Activated naive CD8-positive, alpha-beta T cell treated with anti-CD3 and anti-CD28 coated beads, Interleukin-2, amount 50 U/mL, for 24 hours (primary cell): ENCODE measurements at regions not wholly inside any gene's neighbourhood (a gene's known extent, or its start where the extent isn't known, plus 50 kb on each side); places are given as distances from the start of the nearest gene placed in this dataset.

Source experiments
- ATAC-seq: fragments of 150-1000 bp; cut with Tn5 transposase; one replicate; pipeline ENCODE4 v1.10.0; 2021
- DNase-seq: peaks from one replicate; pipeline ENCODE4 v3.0.0; 2021
- H3K27ac Mint-ChIP-seq: one replicate; pipeline ENCODE4 v1.8.0; 2021; ENCODE audit warnings: mild to moderate bottlenecking, mixed read lengths
- H3K27me3 Mint-ChIP-seq: one replicate; pipeline ENCODE4 v1.8.0; 2021; ENCODE audit warnings: mixed read lengths
- H3K36me3 Mint-ChIP-seq: one replicate; pipeline ENCODE4 v1.8.0; 2021; ENCODE audit warnings: low read depth, mixed read lengths
- H3K4me1 Mint-ChIP-seq: one replicate; pipeline ENCODE4 v1.8.0; 2021; ENCODE audit warnings: mixed read lengths
- H3K4me3 Mint-ChIP-seq: one replicate; pipeline ENCODE4 v1.8.0; 2021; ENCODE audit warnings: mild to moderate bottlenecking, moderate library complexity, mixed read lengths
- H3K9me3 Mint-ChIP-seq: one replicate; pipeline ENCODE4 v1.8.0; 2021; ENCODE audit warnings: mixed read lengths

GRCh38 chr10:44510379-44511115 lies 125.7 kb upstream of the CXCL12 start:
- Mint-ChIP-seq H3K9me3 (peaks cover 4% of the 10 kb centered on the region), H3K4me3 (no peak overlapping the region), H3K27me3 (no peaks in the 10 kb centered on the region), H3K4me1 (no peaks in the 10 kb centered on the region), H3K27ac (no peak overlapping the region), H3K36me3 (no peaks in the 10 kb centered on the region)
- DNase-seq (no peak), ATAC-seq (no peak)

- ATAC-seq (no peak), DNase-seq (no peak)
- no peaks in the 10 kb centered on the region for H3K4me1 Mint-ChIP-seq
- peaks cover 4% of the 10 kb centered on the region for H3K9me3 Mint-ChIP-seq
- H3K4me3 Mint-ChIP-seq, result no peak overlapping the region
- H3K36me3 Mint-ChIP-seq, result no peaks in the 10 kb centered on the region
- no peaks in the 10 kb centered on the region for H3K27me3 Mint-ChIP-seq
- no peak overlapping the region for H3K27ac Mint-ChIP-seq
Observed at GRCh38 chr10:44511166-44511565, 126.3 kb upstream of the CXCL12 start.

- ATAC-seq, result no peak
- H3K27me3 Mint-ChIP-seq, result no peaks in the 10 kb centered on the region
- no peak overlapping the region for H3K27ac Mint-ChIP-seq
- DNase-seq, result no peak
- H3K4me1 Mint-ChIP-seq, result no peaks in the 10 kb centered on the region
- peaks cover 4% of the 10 kb centered on the region for H3K9me3 Mint-ChIP-seq
- H3K4me3 Mint-ChIP-seq, result no peak overlapping the region
- H3K36me3 Mint-ChIP-seq, result no peaks in the 10 kb centered on the region
Observed at GRCh38 chr10:44511601-44512000, 126.7 kb upstream of the CXCL12 start.

GRCh38 chr10:44512431-44513022 lies 127.6 kb upstream of the CXCL12 start:
- Mint-ChIP-seq H3K4me1 (no peaks in the 10 kb centered on the region), H3K4me3 (no peak overlapping the region), H3K36me3 (no peaks in the 10 kb centered on the region), H3K27ac (no peak overlapping the region), H3K9me3 (peaks cover 4% of the 10 kb centered on the region), H3K27me3 (no peaks in the 10 kb centered on the region)
- DNase-seq, result no peak
- no peak for ATAC-seq

GRCh38 chr10:44513591-44513990 lies 128.7 kb upstream of the CXCL12 start:
- Mint-ChIP-seq H3K9me3 (peaks cover 4% of the 10 kb centered on the region), H3K36me3 (no peaks in the 10 kb centered on the region)
- no peak for ATAC-seq

GRCh38 chr10:44516891-44517290 lies 132.0 kb upstream of the CXCL12 start:
- Mint-ChIP-seq H3K9me3 (no peaks in the 10 kb centered on the region), H3K36me3 (no peaks in the 10 kb centered on the region), H3K4me1 (no peaks in the 10 kb centered on the region), H3K4me3 (no peak overlapping the region), H3K27me3 (no peaks in the 10 kb centered on the region), H3K27ac (no peak overlapping the region)
- ATAC-seq (no peak), DNase-seq (no peak)

More at GRCh38 chr10:44513591-44513990, 128.7 kb upstream of the CXCL12 start:
- no peak overlapping the region for H3K27ac Mint-ChIP-seq
- no peak for DNase-seq
- H3K4me1 Mint-ChIP-seq, result no peaks in the 10 kb centered on the region
- no peak overlapping the region for H3K4me3 Mint-ChIP-seq
- no peaks in the 10 kb centered on the region for H3K27me3 Mint-ChIP-seq

- H3K4me3 Mint-ChIP-seq, result no peak overlapping the region
- peaks cover 4% of the 10 kb centered on the region for H3K9me3 Mint-ChIP-seq
- H3K27ac Mint-ChIP-seq, result no peak overlapping the region
- no peaks in the 10 kb centered on the region for H3K36me3 Mint-ChIP-seq
- peak; percentile 1 for DNase-seq
- no peak for ATAC-seq
- no peaks in the 10 kb centered on the region for H3K27me3 Mint-ChIP-seq
- H3K4me1 Mint-ChIP-seq, result no peaks in the 10 kb centered on the region
Observed at GRCh38 chr10:44517635-44518034, 132.7 kb upstream of the CXCL12 start.

- Mint-ChIP-seq H3K4me1 (no peaks in the 10 kb centered on the region), H3K4me3 (no peak overlapping the region), H3K27me3 (no peaks in the 10 kb centered on the region), H3K27ac (no peak overlapping the region), H3K9me3 (peaks cover 4% of the 10 kb centered on the region), H3K36me3 (no peaks in the 10 kb centered on the region)
- ATAC-seq (no peak), DNase-seq (no peak)
Observed at GRCh38 chr10:44519361-44519760, 134.5 kb upstream of the CXCL12 start.

GRCh38 chr10:44520651-44521050 lies 135.8 kb upstream of the CXCL12 start:
- no peaks in the 10 kb centered on the region for H3K4me1 Mint-ChIP-seq
- H3K36me3 Mint-ChIP-seq, result no peaks in the 10 kb centered on the region
- peaks cover 4% of the 10 kb centered on the region for H3K9me3 Mint-ChIP-seq
- DNase-seq (no peak), ATAC-seq (no peak)
- no peaks in the 10 kb centered on the region for H3K27me3 Mint-ChIP-seq
- no peak overlapping the region for H3K4me3 Mint-ChIP-seq
- no peak overlapping the region for H3K27ac Mint-ChIP-seq

- H3K9me3 Mint-ChIP-seq, result peaks cover 12% of the 10 kb centered on the region
- ATAC-seq (no peak), DNase-seq (no peak)
- H3K36me3 Mint-ChIP-seq, result no peaks in the 10 kb centered on the region
- H3K27ac Mint-ChIP-seq, result no peak overlapping the region
- no peaks in the 10 kb centered on the region for H3K4me1 Mint-ChIP-seq
- H3K4me3 Mint-ChIP-seq, result no peak overlapping the region
- H3K27me3 Mint-ChIP-seq, result peaks cover 2% of the 10 kb centered on the region
Observed at GRCh38 chr10:44539178-44539577, 154.3 kb upstream of the CXCL12 start.

- DNase-seq (no peak), ATAC-seq (no peak)
- Mint-ChIP-seq H3K4me3 (no peak overlapping the region), H3K9me3 (peaks cover 12% of the 10 kb centered on the region), H3K36me3 (no peaks in the 10 kb centered on the region), H3K4me1 (no peaks in the 10 kb centered on the region), H3K27me3 (no peaks in the 10 kb centered on the region), H3K27ac (no peak overlapping the region)
Observed at GRCh38 chr10:44552726-44553125, 167.8 kb upstream of the CXCL12 start.

GRCh38 chr10:44557596-44558191 lies 172.8 kb upstream of the CXCL12 start:
- no peak overlapping the region for H3K4me3 Mint-ChIP-seq
- DNase-seq (no peak), ATAC-seq (no peak)
- no peaks in the 10 kb centered on the region for H3K4me1 Mint-ChIP-seq
- no peaks in the 10 kb centered on the region for H3K27me3 Mint-ChIP-seq
- H3K36me3 Mint-ChIP-seq, result no peaks in the 10 kb centered on the region
- H3K9me3 Mint-ChIP-seq, result peaks cover 3% of the 10 kb centered on the region
- H3K27ac Mint-ChIP-seq, result no peak overlapping the region

GRCh38 chr10:44558521-44558920 lies 173.6 kb upstream of the CXCL12 start:
- Mint-ChIP-seq H3K9me3 (peaks cover 3% of the 10 kb centered on the region), H3K27ac (no peak overlapping the region), H3K27me3 (no peaks in the 10 kb centered on the region), H3K4me1 (no peaks in the 10 kb centered on the region), H3K4me3 (no peak overlapping the region), H3K36me3 (no peaks in the 10 kb centered on the region)
- ATAC-seq (no peak), DNase-seq (no peak)

- Mint-ChIP-seq H3K36me3 (no peaks in the 10 kb centered on the region), H3K9me3 (no peaks in the 10 kb centered on the region), H3K4me1 (no peaks in the 10 kb centered on the region), H3K27me3 (no peaks in the 10 kb centered on the region), H3K4me3 (no peak overlapping the region), H3K27ac (no peak overlapping the region)
- DNase-seq (no peak), ATAC-seq (no peak)
Observed at GRCh38 chr10:44564361-44564760, 179.5 kb upstream of the CXCL12 start.

- Mint-ChIP-seq H3K27ac (no peak overlapping the region), H3K27me3 (no peaks in the 10 kb centered on the region), H3K36me3 (no peaks in the 10 kb centered on the region), H3K4me1 (no peaks in the 10 kb centered on the region), H3K4me3 (no peak overlapping the region), H3K9me3 (no peaks in the 10 kb centered on the region)
- ATAC-seq (no peak), DNase-seq (no peak)
Observed at GRCh38 chr10:44564790-44565189, 179.9 kb upstream of the CXCL12 start.
